OCI-LY7 (cell line): ENCODE measurements at regions not wholly inside any gene's neighbourhood (a gene's known extent, or its start where the extent isn't known, plus 50 kb on each side); places are given as distances from the start of the nearest gene placed in this dataset.

Experiments used
- CTCF ChIP-seq: fragments of 200-600 bp; sonication (generic); conservative IDR thresholded peaks from 2 replicates; pipeline ENCODE4 v1.5.1; 2014; ENCODE audit warnings: mild to moderate bottlenecking, antibody characterized with exemption, low read length, moderate library complexity, mixed read lengths
- EZH2phosphoT487 ChIP-seq: fragments of 200-600 bp; sonication (generic); IDR thresholded peaks from 2 replicates; pipeline ENCODE4 v1.6.1; 2018; ENCODE audit warnings: low read depth, borderline replicate concordance, mild to moderate bottlenecking, mixed run types, antibody characterized with exemption, low read length, moderate library complexity, mixed read lengths

GRCh38 chr7:68492359-68492690, 1106.0 kb upstream of the AUTS2 start:
- TF ChIP-seq CTCF (no peak), EZH2phosphoT487 (no peak)
